K562 (cell line): ENCODE measurements at regions not wholly inside any gene's neighbourhood (a gene's known extent, or its start where the extent isn't known, plus 50 kb on each side); places are given as distances from the start of the nearest gene placed in this dataset.
A peak's percentile ranks its signal among the peaks of the same experiment; 100 is the strongest.

Experiments used
- BCOR ChIP-seq: fragments of 450-650 bp; IDR thresholded peaks from 2 replicates; pipeline ENCODE4 v1.6.1; 2016
- CCAR2 ChIP-seq: fragments of 200-400 bp; formaldehyde crosslinking; IDR thresholded peaks from 2 replicates; pipeline ENCODE4 v1.6.1; 2017; ENCODE audit warnings: mild to moderate bottlenecking, low read depth, low read length
- DNMT1 ChIP-seq: fragments of 450-650 bp; IDR thresholded peaks from 2 replicates; pipeline ENCODE4 v1.6.1; 2016; ENCODE audit warnings: antibody characterized with exemption, mild to moderate bottlenecking
- HES1 ChIP-seq: fragments of 450-650 bp; IDR thresholded peaks from 2 replicates; pipeline ENCODE4 v1.6.1; 2016; ENCODE audit warnings: low read depth, mild to moderate bottlenecking, moderate library complexity
- HOMEZ ChIP-seq: fragments of 250-450 bp; sonication (Bioruptor Pico); IDR thresholded peaks from 2 replicates; pipeline ENCODE4 v1.4.0; 2020; ENCODE audit warnings: mild to moderate bottlenecking, moderate library complexity
- MAFF ChIP-seq: IDR thresholded peaks from 2 replicates; pipeline ENCODE4 v1.6.1; 2012; ENCODE audit warnings: low read length, improper control_type of control experiment
- MEIS2 ChIP-seq: fragments of 450-650 bp; IDR thresholded peaks from 2 replicates; pipeline ENCODE4 v1.6.1; 2014; ENCODE audit warnings: mild to moderate bottlenecking; ENCODE audit not compliant: partially characterized antibody
- SMARCA4 ChIP-seq: fragments of 450-650 bp; IDR thresholded peaks from 2 replicates; pipeline ENCODE4 v1.6.1; 2016
- TCF7 ChIP-seq: sonication (generic); IDR thresholded peaks from 2 replicates; pipeline ENCODE4 v1.6.1; 2016; ENCODE audit warnings: antibody characterized with exemption, borderline replicate concordance
- U2AF1 ChIP-seq: fragments of 200-400 bp; formaldehyde crosslinking; optimal IDR thresholded peaks from 2 replicates; pipeline ENCODE3; 2017; ENCODE audit warnings: mild to moderate bottlenecking, low read depth, low read length, moderate library complexity
- YY1 ChIP-seq, 3 experiments: IDR thresholded peaks; 2 replicates each; pipeline ENCODE4 v1.6.1; 2011; ENCODE audit warnings: low read length in 2 of 3, mild to moderate bottlenecking in 2 of 3, moderate library complexity in 2 of 3, borderline replicate concordance in 1 of 3, control low read depth in 1 of 3, low read depth in 1 of 3; ENCODE audit not compliant: insufficient read depth in 3 of 3, insufficient replicate concordance in 2 of 3, control insufficient read depth in 1 of 3, insufficient read length in 1 of 3; ENCODE audit errors: extremely low read depth in 1 of 3
- ZFX ChIP-seq: sonication (generic); formaldehyde crosslinking; IDR thresholded peaks from 2 replicates; pipeline ENCODE4 v1.8.0; 2022; ENCODE audit warnings: mild to moderate bottlenecking, missing genetic modification reagents, moderate library complexity
- ZNF239 ChIP-seq: fragments of 250-450 bp; sonication (Bioruptor Pico); IDR thresholded peaks from 2 replicates; pipeline ENCODE4 v1.4.0; 2020; ENCODE audit warnings: mild to moderate bottlenecking
- TF ChIP-seq, protein P1 (sequence below), 2 experiments: IDR thresholded peaks in 1 of 2; conservative IDR thresholded peaks in 1 of 2; 2 replicates each; pipeline ENCODE4 v1.6.1; 2016; ENCODE audit warnings: low read depth in 2 of 2, mild to moderate bottlenecking in 1 of 2, missing compliant biosample characterization in 1 of 2, missing genetic modification characterization in 1 of 2, moderate library complexity in 1 of 2
- TF ChIP-seq, protein P2 (sequence below): fragments of 450-650 bp; formaldehyde crosslinking; IDR thresholded peaks from 2 replicates; pipeline ENCODE4 v1.4.0; 2022; ENCODE audit warnings: missing genetic modification characterization

- TF ChIP-seq HOMEZ (CRISPR knock-in tag): no peak
- TF ChIP-seq MAFF: no peak
- 0 out of 2 replicates have a peak, but pooled peaks have one; percentile 5 for TF ChIP-seq ZNF239 (CRISPR knock-in tag)
- no peak for TF ChIP-seq SMARCA4
- peak; percentile 63; the same call in 1 of the 2 replicates for TF ChIP-seq BCOR
- TF ChIP-seq ZFX (CRISPR knock-in tag): 0 out of 2 replicates have a peak, but pooled peaks have one; percentile 24
- TF ChIP-seq CCAR2: no peak
- no peak for TF ChIP-seq TCF7
- TF ChIP-seq, protein P1, sequence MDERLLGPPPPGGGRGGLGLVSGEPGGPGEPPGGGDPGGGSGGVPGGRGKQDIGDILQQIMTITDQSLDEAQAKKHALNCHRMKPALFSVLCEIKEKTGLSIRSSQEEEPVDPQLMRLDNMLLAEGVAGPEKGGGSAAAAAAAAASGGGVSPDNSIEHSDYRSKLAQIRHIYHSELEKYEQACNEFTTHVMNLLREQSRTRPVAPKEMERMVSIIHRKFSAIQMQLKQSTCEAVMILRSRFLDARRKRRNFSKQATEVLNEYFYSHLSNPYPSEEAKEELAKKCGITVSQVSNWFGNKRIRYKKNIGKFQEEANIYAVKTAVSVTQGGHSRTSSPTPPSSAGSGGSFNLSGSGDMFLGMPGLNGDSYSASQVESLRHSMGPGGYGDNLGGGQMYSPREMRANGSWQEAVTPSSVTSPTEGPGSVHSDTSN (CRISPR knock-in tag; IDR thresholded peaks at IDR 0.05; ENCODE audit: low read depth): no peak
- TF ChIP-seq, protein P1 (tag; conservative IDR thresholded peaks at IDR 0.05; ENCODE audit: low read depth): peak; percentile 89
- TF ChIP-seq, protein P2, sequence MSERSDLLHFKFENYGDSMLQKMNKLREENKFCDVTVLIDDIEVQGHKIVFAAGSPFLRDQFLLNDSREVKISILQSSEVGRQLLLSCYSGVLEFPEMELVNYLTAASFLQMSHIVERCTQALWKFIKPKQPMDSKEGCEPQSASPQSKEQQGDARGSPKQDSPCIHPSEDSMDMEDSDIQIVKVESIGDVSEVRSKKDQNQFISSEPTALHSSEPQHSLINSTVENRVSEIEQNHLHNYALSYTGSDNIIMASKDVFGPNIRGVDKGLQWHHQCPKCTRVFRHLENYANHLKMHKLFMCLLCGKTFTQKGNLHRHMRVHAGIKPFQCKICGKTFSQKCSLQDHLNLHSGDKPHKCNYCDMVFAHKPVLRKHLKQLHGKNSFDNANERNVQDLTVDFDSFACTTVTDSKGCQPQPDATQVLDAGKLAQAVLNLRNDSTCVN (CRISPR knock-in tag): no peak
- no peak for TF ChIP-seq U2AF1
- TF ChIP-seq DNMT1: no peak
- peak; percentile 62 for TF ChIP-seq MEIS2
- TF ChIP-seq HES1: no peak
- TF ChIP-seq YY1 (IDR thresholded peaks at IDR 0.05; ENCODE audit: borderline replicate concordance in 1 of 3, control insufficient read depth in 1 of 3, extremely low read depth in 1 of 3, insufficient read depth in 3 of 3, insufficient read length in 1 of 3, insufficient replicate concordance in 2 of 3, low read depth in 1 of 3, low read length in 2 of 3): peak in 1 of 3 experiments; percentile 4
Measured at GRCh38 chr16:85296859-85297660, 184.8 kb upstream of the CIBAR2 start (continued).
